Panc1 (cell line): ENCODE measurements at regions not wholly inside any gene's neighbourhood (a gene's known extent, or its start where the extent isn't known, plus 50 kb on each side); places are given as distances from the start of the nearest gene placed in this dataset.

Experiments used
- POLR2AphosphoS5 ChIP-seq: IDR thresholded peaks from 2 replicates; pipeline ENCODE4 v1.6.1; 2012; ENCODE audit warnings: mild to moderate bottlenecking, low read depth, low read length, moderate library complexity
- REST ChIP-seq, 2 experiments: IDR thresholded peaks; 2 replicates each; pipeline ENCODE4 v1.6.1; 2011 to 2012; ENCODE audit warnings: low read depth in 2 of 2, control low read depth in 1 of 2, low read length in 1 of 2, mild to moderate bottlenecking in 1 of 2, moderate library complexity in 1 of 2; ENCODE audit not compliant: insufficient read depth in 1 of 2
- SIN3A ChIP-seq: IDR thresholded peaks from 2 replicates; pipeline ENCODE4 v1.6.1; 2012; ENCODE audit warnings: low read depth, mild to moderate bottlenecking, low read length, moderate library complexity, borderline replicate concordance; ENCODE audit not compliant: insufficient read depth
- TF ChIP-seq, protein P1 (sequence below): fragments of 450-650 bp; IDR thresholded peaks from 2 replicates; pipeline ENCODE4 v1.5.1; 2017; ENCODE audit warnings: mild to moderate bottlenecking

GRCh38 chr15:72998226-72998625, 54.0 kb upstream of the NEO1 start:
- TF ChIP-seq, protein P1, sequence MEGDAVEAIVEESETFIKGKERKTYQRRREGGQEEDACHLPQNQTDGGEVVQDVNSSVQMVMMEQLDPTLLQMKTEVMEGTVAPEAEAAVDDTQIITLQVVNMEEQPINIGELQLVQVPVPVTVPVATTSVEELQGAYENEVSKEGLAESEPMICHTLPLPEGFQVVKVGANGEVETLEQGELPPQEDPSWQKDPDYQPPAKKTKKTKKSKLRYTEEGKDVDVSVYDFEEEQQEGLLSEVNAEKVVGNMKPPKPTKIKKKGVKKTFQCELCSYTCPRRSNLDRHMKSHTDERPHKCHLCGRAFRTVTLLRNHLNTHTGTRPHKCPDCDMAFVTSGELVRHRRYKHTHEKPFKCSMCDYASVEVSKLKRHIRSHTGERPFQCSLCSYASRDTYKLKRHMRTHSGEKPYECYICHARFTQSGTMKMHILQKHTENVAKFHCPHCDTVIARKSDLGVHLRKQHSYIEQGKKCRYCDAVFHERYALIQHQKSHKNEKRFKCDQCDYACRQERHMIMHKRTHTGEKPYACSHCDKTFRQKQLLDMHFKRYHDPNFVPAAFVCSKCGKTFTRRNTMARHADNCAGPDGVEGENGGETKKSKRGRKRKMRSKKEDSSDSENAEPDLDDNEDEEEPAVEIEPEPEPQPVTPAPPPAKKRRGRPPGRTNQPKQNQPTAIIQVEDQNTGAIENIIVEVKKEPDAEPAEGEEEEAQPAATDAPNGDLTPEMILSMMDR: no peak
- TF ChIP-seq REST (IDR thresholded peaks at IDR 0.05; ENCODE audit: insufficient read depth in 1 of 2, low read depth in 2 of 2, low read length in 1 of 2): no peak
- no peak for TF ChIP-seq SIN3A
- no peak for TF ChIP-seq POLR2AphosphoS5
